ENCODE measurements at regions not wholly inside any gene's neighbourhood (a gene's known extent, or its start where the extent isn't known, plus 50 kb on each side); places are given as distances from the start of the nearest gene placed in this dataset.

DNA sequence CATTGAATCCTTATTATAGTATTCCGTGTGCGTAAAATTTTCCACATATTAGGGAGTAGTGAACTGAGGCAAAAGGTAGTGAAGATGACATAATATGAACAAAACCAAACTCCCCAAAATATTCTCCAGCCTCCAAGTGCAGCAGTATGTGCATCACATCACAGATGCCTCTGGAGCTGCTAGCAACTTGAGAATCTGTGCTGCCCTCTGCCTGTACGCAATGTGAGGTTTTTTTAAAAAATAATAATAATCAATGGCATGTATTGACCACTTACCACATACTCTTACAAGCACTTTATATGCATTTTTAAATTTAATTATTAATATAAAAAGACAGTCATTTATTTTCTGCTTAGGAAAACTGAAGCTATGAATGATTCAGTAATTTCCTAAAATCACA, 583.0 kb upstream of the SPRY2 start:
- TF ChIP-seq, protein P1, sequence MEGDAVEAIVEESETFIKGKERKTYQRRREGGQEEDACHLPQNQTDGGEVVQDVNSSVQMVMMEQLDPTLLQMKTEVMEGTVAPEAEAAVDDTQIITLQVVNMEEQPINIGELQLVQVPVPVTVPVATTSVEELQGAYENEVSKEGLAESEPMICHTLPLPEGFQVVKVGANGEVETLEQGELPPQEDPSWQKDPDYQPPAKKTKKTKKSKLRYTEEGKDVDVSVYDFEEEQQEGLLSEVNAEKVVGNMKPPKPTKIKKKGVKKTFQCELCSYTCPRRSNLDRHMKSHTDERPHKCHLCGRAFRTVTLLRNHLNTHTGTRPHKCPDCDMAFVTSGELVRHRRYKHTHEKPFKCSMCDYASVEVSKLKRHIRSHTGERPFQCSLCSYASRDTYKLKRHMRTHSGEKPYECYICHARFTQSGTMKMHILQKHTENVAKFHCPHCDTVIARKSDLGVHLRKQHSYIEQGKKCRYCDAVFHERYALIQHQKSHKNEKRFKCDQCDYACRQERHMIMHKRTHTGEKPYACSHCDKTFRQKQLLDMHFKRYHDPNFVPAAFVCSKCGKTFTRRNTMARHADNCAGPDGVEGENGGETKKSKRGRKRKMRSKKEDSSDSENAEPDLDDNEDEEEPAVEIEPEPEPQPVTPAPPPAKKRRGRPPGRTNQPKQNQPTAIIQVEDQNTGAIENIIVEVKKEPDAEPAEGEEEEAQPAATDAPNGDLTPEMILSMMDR (IDR thresholded peaks at IDR 0.05) = no peak
- TF ChIP-seq POLR2A (IDR thresholded peaks at IDR 0.05) (no peak), POLR2AphosphoS5 (IDR thresholded peaks at IDR 0.05) (no peak), EP300 (IDR thresholded peaks at IDR 0.05) (no peak)

All from gastroesophageal sphincter (tissue), 3 donors.